A172 (cell line): ENCODE measurements at regions not wholly inside any gene's neighbourhood (a gene's known extent, or its start where the extent isn't known, plus 50 kb on each side); places are given as distances from the start of the nearest gene placed in this dataset.
A peak's percentile ranks its signal among the peaks of the same experiment; 100 is the strongest.
"Not testable (repeated sequence)": the region's sequence is repeated elsewhere in the genome, so short reads cannot be mapped to it uniquely, and the experiment has no call there.

ENCODE experiments used
- DNase-seq: peaks from one replicate; pipeline ENCODE4 v3.0.0-alpha.2; 2015; ENCODE audit warnings: low spot score

DNA sequence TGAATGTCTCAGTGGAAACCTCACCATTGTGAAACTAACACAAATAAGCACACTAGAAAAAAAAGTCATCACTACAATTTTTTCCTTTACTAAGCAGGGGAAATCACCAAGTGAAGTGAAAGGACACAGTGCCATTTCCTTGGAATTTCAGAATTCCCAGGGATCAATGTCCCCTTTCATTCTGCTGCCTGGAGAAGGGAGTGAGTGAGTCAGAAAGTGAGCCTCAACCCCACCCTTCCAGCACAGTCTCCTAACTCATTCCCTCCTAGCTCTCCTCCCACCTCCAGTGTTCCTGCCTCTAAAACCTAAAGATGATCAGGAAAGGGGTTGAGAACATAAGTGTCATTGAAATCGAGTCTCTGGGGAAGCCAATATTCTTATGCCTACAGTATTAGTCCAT is 608.5 kb downstream of the RNF144A start:
- no peak for DNase-seq

DNA sequence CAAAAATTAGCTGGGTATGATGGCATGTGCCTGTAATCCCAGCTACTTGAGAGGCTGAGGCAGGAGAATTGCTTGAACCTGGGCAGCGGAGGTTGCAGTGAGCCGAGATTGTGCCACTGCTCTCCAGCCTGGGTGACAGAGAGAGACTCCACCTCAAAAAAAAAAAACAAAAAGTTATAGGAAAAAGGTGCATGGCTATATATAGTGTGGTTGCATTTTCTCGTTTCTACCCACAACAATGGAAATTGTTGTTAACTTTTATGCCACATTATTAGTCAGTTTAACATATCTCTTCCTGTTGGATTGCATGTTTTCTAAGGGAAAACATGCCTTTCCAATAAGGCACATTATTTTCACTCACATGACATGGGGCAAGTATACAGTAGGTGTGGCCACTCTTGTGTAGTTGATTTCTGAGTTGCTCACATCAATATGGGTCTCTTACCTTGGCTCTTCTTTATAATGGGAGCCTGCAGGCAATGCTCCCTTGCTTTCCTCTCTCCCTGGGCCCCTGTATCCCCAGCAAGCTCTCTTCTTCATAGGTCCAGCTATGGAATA is 610.0 kb downstream of the RNF144A start:
- no peak for DNase-seq

GRCh38 chr2:7530001-7530400 is 612.8 kb downstream of the RNF144A start:
- DNase-seq: peak; percentile 11

- DNase-seq: no peak
Measured at GRCh38 chr2:7539077-7539476, 621.9 kb downstream of the RNF144A start.

- peak; percentile 32 for DNase-seq
Measured at GRCh38 chr2:7539760-7540159, 622.5 kb downstream of the RNF144A start.

DNA sequence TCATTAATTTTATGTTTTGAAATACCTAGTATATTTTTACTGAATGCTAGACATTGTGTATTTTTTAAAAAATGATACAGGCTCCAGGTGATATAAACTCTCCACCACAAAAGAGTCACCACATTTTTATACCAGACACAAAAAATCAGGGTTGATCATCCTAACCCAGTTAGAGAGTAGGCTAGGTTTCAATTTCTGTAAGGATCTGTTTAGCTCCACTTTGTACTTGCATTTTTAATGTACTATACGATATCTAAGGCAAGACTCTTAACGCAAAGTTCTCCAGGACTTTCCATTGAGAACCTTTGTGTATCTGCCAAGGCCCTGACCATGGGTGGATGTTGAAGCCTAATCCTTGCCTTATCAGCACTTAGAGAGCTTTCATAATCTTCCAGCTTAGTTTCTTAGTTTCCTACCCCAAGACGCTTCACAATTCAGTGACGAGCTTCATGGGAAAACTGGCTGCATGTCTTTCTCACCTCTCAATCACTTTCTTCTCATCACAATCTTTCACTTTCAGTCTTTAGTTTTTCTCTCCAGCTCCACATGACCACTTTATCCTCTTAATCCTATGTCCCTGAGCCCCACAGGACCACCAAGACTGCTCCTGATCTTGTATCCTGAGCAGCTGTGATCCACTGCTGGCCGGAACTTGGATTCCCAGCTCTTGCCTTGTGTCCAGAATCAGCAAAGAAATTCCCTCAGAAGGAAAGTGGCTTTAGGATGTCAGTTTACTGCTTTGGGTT is 635.8 kb downstream of the RNF144A start:
- DNase-seq: no peak

- no peak for DNase-seq
Measured at GRCh38 chr2:7555260-7555659, 638.0 kb downstream of the RNF144A start.

- DNase-seq: no peak
Measured at GRCh38 chr2:7557376-7557775, 640.2 kb downstream of the RNF144A start.

- DNase-seq: no peak
Measured at GRCh38 chr2:7559791-7560190, 642.6 kb downstream of the RNF144A start.

DNA sequence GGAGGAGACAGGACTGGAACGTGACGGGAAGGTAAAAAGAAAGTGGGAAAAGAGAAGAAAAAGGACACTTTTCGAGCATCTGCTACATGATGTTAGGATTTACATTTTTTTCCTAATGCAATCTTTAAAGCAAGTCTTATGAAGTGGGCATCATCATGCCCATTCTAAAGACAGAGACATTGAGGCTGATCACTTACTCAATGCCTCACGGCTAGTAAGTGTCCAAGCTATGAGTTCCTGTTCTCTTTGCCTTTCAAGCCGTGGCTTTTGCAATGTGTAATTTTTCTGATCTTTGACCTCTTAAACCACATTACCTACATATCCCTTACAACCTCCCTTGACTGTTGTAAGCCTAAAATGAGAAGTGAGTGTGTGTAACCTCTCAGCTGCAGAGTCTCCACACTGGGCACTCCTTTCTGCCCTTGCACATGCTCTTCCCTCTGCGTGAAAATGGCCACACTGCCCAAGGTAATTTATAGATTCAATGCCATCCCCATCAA is 649.2 kb downstream of the RNF144A start:
- no peak for DNase-seq

DNA sequence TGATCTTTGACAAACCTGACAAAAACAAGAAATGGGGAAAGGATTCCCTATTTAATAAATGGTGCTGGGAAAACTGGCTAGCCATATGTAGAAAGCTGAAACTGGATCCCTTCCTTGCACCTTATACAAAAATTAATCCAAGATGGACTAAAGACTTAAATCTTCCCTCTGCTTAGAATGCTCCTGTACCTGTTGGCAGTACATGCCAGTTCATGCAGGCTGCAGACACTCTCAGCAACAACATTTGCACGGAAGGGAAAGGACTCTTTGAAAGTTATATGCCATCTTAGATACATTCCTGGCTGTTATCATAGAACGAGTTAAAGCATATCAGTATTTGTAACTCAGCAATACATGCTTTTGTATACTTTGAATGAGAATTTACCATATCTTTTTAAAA is 649.9 kb downstream of the RNF144A start:
- DNase-seq: not testable (repeated sequence)

DNA sequence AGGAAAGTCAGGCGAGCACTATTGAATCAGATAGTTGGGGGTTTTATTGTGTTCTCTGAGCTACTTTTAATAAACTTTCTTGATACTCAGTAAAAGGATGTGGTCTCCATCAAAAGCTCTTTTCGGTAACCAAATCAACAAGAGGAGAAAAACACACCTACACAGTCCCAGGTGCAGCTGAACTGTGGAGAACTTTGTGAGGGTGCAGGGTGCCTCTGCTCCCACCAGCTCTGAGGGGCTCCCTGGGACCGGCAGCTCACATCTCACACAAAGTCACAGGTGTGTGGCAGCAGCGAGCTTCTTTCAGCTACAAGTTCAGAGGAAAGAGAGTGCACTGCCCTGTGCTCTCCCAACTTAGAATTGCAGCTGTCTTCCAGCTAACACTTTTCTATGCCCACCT is 650.4 kb downstream of the RNF144A start:
- DNase-seq: no peak

DNA sequence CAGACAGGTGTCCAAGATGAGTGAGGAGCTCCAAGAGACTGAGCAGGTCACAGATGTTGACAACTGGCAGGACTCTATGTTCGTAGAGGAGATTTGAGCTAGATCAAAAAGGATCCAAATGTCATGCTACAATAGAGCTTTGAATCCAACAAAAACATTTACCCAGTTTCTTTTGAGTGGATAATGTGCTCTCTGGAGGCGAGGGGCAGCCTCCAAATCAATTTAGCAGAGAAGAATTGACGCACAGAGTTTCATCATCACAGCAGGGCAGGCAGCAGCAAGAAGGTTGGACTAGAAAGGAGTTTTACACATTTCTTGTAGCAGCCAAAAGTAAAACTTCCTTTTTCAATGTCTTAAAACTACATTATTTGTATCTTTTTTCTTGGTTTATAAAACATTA is 653.0 kb downstream of the RNF144A start:
- DNase-seq: no peak

- DNase-seq: no peak
Measured at GRCh38 chr2:7571701-7572100, 654.5 kb downstream of the RNF144A start.

DNA sequence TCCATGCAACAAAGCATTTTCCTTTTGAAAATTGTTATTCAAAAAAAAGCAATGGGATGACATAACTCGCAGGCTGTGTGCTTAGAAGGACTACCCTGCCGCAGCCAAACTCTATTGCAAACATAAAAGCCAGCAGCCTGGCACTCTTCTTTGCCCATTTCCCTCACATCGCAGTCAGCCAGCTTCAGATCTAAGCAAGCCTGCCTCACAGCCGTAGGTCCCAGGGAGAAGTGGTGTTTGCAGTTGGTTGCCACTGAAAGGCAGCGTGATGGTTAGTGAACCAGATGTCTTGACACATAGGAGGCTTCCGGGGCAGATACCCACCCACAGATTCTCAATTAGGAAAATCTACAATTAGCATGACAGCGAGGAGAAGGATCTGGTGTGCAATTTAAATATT is 655.2 kb downstream of the RNF144A start:
- no peak for DNase-seq

GRCh38 chr2:7573166-7573825 is 656.1 kb downstream of the RNF144A start:
- no peak for DNase-seq

DNA sequence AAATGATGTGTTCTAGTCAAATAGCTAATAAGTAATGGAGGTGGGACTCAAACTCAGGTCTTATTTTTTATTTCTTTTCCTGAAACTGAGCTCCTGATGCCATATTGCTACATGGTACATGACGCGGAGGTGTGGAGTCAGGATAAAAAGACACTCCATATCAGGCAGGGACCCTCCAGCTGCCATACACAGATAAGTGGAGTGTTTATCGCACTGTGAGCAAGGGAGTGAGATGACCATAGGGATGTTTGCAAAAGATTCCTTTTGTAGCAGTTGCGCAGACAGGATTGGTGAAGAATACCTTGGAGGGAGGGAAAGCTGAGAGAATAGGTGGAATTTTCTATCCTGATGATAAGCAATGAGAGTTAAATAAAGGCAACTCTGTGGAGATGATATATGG is 657.2 kb downstream of the RNF144A start:
- no peak for DNase-seq

GRCh38 chr2:7577769-7578168 is 660.6 kb downstream of the RNF144A start:
- DNase-seq: no peak

DNA sequence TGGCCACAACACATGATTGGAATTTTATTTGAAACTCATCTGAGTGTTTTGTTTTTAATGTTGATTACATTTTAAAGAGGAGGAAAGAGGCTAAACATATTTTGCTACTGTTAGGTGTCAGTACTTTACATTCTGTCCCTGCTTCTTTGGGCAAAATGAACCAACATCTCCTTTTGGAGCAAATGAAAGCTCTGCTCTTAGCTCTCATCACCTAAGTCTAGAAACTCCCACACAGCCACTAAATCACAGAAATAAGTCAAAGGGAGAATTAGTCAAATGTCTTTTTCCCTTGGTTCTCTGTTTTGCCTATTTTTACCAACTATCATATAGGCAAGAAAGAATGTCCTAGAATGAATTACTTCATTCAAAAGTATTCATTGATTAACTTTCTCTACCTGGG is 666.8 kb downstream of the RNF144A start:
- DNase-seq: no peak

DNA sequence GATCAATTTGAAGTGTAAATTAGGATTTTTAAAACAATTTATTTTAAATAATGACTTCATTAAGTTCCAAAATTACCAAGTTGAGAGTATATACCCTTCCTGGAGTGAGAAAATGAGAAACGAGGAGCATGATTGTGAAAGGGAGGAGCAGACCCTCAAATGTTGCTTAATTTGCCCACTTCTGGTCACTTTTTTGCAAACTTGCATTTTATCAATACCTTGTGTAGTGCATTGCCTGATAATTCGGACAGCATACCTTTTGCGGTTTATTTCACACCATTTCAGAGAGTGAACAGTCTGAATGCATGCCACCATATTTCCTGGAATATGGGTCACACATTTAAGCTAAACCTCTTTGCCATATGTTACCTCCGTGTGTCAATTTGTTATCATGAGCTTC is 669.7 kb downstream of the RNF144A start:
- no peak for DNase-seq

GRCh38 chr2:7588295-7588694 is 671.1 kb downstream of the RNF144A start:
- no peak for DNase-seq

GRCh38 chr2:7592618-7593140 is 675.5 kb downstream of the RNF144A start:
- no peak for DNase-seq

DNA sequence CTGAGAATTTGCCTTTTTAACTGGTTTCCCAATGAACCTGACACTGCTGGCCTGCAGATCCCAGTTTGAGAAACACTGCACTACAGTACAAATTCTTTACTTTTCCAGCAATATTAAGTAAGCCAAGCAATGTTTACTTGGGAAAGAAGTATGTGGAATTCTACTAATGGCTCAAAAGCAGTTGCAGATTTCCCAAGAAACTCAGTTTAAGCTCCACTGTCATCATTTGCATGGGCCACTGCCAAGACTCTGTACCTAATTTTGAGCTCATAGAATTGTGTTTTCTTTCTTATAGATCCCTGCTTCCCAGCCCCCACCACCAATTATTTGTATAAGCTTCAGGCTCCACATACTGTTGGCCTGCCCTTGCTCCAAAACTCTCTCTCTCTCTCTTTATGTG is 676.1 kb downstream of the RNF144A start:
- DNase-seq: no peak
